Upper lobe of left lung (tissue), 4 donors: ENCODE measurements at regions not wholly inside any gene's neighbourhood (a gene's known extent, or its start where the extent isn't known, plus 50 kb on each side); places are given as distances from the start of the nearest gene placed in this dataset.

Source experiments
- EP300 ChIP-seq, 4 donors: sonication (generic); formaldehyde crosslinking; IDR thresholded peaks; one replicate each; pipeline ENCODE4 v1.5.1; 2017; ENCODE audit warnings: antibody characterized with exemption in 4 of 4, control low read depth in 2 of 4
- TF ChIP-seq, protein P1 (sequence below), 6 experiments: fragments of 450-650 bp in 4 of 6; fragments of 200-600 bp in 2 of 6; sonication (generic) in 2 of 6; IDR thresholded peaks; one replicate each; pipeline ENCODE4 v1.5.1; 2016 to 2019; ENCODE audit warnings: antibody characterized with exemption in 6 of 6

DNA sequence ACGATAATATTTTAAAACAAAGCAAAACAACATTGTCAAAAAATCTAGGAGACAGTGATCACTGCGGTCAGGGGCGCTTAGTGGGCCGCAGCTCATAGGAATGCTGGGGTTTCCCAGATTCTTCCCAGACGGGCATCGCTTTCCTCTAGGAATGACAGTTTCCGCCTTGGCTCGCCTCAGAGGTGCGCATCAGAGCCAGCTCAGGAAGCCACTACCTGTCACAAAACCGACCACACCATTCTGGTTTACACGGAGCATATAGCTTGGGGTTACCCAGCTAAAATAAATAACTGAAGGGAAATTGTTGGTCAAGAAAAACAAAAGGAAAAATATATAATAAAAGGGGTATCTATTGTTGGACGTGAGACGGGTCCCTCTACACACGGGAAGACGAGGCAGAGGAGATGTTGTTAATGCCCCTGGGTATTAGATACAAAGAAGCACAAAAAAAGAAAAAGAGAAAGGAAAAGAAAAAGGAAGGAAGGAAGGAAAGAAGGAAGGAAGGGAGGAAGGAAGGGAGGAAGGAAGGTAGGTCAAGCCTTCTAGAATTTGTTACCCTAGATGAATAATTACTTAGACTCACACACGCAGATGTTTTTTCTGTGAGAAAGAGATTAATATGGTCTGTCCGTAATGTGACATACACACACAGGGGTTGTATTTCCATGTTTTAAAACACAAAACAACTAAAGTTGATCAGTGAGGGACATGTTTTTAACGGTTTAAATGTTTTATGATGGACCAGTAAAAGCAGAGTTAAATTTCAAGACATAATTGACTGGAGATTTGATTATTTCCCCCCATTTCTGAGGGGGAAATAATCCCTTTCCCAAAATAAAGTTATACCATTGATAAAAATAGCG is 292.4 kb upstream of the NFE2L3 start:
- TF ChIP-seq, protein P1, sequence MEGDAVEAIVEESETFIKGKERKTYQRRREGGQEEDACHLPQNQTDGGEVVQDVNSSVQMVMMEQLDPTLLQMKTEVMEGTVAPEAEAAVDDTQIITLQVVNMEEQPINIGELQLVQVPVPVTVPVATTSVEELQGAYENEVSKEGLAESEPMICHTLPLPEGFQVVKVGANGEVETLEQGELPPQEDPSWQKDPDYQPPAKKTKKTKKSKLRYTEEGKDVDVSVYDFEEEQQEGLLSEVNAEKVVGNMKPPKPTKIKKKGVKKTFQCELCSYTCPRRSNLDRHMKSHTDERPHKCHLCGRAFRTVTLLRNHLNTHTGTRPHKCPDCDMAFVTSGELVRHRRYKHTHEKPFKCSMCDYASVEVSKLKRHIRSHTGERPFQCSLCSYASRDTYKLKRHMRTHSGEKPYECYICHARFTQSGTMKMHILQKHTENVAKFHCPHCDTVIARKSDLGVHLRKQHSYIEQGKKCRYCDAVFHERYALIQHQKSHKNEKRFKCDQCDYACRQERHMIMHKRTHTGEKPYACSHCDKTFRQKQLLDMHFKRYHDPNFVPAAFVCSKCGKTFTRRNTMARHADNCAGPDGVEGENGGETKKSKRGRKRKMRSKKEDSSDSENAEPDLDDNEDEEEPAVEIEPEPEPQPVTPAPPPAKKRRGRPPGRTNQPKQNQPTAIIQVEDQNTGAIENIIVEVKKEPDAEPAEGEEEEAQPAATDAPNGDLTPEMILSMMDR (IDR thresholded peaks at IDR 0.05): no peak
- TF ChIP-seq EP300 (IDR thresholded peaks at IDR 0.05): no peak
